Prostate gland (tissue), 2 donors: ENCODE measurements at regions not wholly inside any gene's neighbourhood (a gene's known extent, or its start where the extent isn't known, plus 50 kb on each side); places are given as distances from the start of the nearest gene placed in this dataset.

Experiments
- DNase-seq: peaks from one replicate; pipeline ENCODE4 v3.0.0-alpha.2; 2019; ENCODE audit warnings: low spot score
- H3K27ac ChIP-seq, 2 donors: fragments of 200-600 bp; sonication (generic); 2 replicates each; pipeline ENCODE4 v1.5.1; 2017 to 2019
- H3K27me3 ChIP-seq: fragments of 200-600 bp; sonication (generic); replicated peaks from 2 replicates; pipeline ENCODE4 v1.5.1; 2019; ENCODE audit not compliant: insufficient read depth
- H3K36me3 ChIP-seq, 2 donors: fragments of 200-600 bp; sonication (generic); 1 replicate in 1 of 2; 2 replicates in 1 of 2; pipeline versions ENCODE4 v1.5.1 to v1.8.1; 2017 to 2019
- H3K4me1 ChIP-seq: fragments of 200-600 bp; sonication (generic); replicated peaks from 2 replicates; pipeline ENCODE4 v1.5.1; 2019
- H3K4me3 ChIP-seq, 2 donors: fragments of 200-600 bp; sonication (generic); 2 replicates each; pipeline ENCODE4 v1.5.1; 2017 to 2019
- H3K9me3 ChIP-seq: fragments of 200-600 bp; sonication (generic); 2 replicates; pipeline ENCODE4 v1.5.1; 2017
- POLR2A ChIP-seq: fragments of 450-650 bp; IDR thresholded peaks from one replicate; pipeline ENCODE4 v1.6.1; 2016; ENCODE audit warnings: antibody characterized with exemption, mild to moderate bottlenecking
- POLR2AphosphoS5 ChIP-seq: sonication (generic); formaldehyde crosslinking; IDR thresholded peaks from one replicate; pipeline ENCODE4 v1.6.1; 2017; ENCODE audit warnings: antibody characterized with exemption
- WGBS: methylation state at CpG from one replicate; pipeline ENCODE4 v1.1.5; 2018; 5-methylcytosine and 5-hydroxymethylcytosine counted together
- intact Hi-C: fragments of 100-400 bp; cut with DNase I; formaldehyde crosslinking; loops from one replicate; pipeline ENCODE4 v1.14.2; 2022
- TF ChIP-seq, protein P1 (sequence below), 4 experiments: fragments of 200-600 bp in 2 of 4; fragments of 450-650 bp in 2 of 4; sonication (generic) in 2 of 4; IDR thresholded peaks; 1 replicate in 3 of 4; 2 replicates in 1 of 4; pipeline ENCODE4 v1.5.1; 2016 to 2019; ENCODE audit warnings: antibody characterized with exemption in 4 of 4, mild to moderate bottlenecking in 2 of 4, moderate library complexity in 2 of 4

DNA sequence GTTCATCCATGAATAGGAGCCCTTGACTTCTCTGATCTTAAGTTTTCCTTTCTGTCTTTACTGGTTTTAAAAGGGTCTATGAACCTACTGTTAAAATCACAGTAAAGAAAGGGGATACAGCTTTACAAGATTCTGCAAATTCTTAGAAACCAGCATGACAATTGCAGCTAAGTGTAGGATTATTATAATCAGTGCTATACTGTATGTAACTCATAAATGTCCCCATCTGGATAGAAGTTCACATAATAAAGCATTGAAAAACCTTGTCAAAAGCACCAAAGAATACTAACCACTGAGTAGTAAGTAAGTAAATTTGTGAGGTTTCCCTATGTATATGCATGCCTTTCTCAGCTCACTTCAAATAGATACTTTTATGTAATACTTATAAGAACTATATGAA lies 724.6 kb downstream of the CENPC start:
- no peak overlapping the region for H3K27ac ChIP-seq
- no peaks in the 10 kb centered on the region for H3K9me3 ChIP-seq
- H3K4me1 ChIP-seq, result no peaks in the 10 kb centered on the region
- H3K4me3 ChIP-seq, result no peak overlapping the region
- intact Hi-C loops, result no loop called here
- DNase-seq, result no peak
- no peaks in the 10 kb centered on the region for H3K36me3 ChIP-seq
- TF ChIP-seq, protein P1, sequence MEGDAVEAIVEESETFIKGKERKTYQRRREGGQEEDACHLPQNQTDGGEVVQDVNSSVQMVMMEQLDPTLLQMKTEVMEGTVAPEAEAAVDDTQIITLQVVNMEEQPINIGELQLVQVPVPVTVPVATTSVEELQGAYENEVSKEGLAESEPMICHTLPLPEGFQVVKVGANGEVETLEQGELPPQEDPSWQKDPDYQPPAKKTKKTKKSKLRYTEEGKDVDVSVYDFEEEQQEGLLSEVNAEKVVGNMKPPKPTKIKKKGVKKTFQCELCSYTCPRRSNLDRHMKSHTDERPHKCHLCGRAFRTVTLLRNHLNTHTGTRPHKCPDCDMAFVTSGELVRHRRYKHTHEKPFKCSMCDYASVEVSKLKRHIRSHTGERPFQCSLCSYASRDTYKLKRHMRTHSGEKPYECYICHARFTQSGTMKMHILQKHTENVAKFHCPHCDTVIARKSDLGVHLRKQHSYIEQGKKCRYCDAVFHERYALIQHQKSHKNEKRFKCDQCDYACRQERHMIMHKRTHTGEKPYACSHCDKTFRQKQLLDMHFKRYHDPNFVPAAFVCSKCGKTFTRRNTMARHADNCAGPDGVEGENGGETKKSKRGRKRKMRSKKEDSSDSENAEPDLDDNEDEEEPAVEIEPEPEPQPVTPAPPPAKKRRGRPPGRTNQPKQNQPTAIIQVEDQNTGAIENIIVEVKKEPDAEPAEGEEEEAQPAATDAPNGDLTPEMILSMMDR (IDR thresholded peaks at IDR 0.05), result no peak
- no peak for TF ChIP-seq POLR2A
- no peak for TF ChIP-seq POLR2AphosphoS5
- H3K27me3 ChIP-seq, result no peaks in the 10 kb centered on the region

DNA sequence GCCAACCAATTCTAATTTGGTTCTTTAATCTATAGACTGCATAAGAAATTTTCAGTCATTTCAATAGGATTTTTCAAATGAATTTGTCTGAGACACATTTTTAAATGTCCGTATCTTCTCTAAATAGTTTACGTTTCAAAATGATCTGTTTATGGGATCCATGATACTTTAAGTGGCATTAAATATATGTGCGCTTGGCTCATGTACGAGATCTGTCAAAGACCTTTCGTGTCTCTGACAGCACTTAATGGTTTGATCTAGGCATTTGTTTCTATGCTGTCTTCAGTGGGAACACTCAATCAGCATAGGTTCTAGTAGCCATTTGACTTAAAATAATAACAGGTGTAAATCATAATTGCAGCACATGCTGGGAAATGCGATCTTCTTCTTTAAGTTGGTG lies 731.0 kb downstream of the CENPC start:
- 74% methylated on average over 6 of the region's 6 CpGs for WGBS
- Histone ChIP-seq H3K4me3 (no peak overlapping the region), H3K9me3 (no peaks in the 10 kb centered on the region), H3K27ac (no peak overlapping the region), H3K27me3 (no peaks in the 10 kb centered on the region), H3K4me1 (no peaks in the 10 kb centered on the region), H3K36me3 (no peaks in the 10 kb centered on the region)
- intact Hi-C loops, result no loop called here
- TF ChIP-seq POLR2A (no peak), POLR2AphosphoS5 (no peak)
- TF ChIP-seq, protein P1 (IDR thresholded peaks at IDR 0.05), result no peak
- DNase-seq, result no peak

- H3K36me3 ChIP-seq, result no peaks in the 10 kb centered on the region
- TF ChIP-seq POLR2A (no peak), POLR2AphosphoS5 (no peak)
- TF ChIP-seq, protein P1 (IDR thresholded peaks at IDR 0.05), result no peak
- DNase-seq, result no peak
- no peaks in the 10 kb centered on the region for H3K4me1 ChIP-seq
- no peaks in the 10 kb centered on the region for H3K27me3 ChIP-seq
- H3K9me3 ChIP-seq, result no peaks in the 10 kb centered on the region
- no peak overlapping the region for H3K4me3 ChIP-seq
- intact Hi-C loops, result no loop called here
- 60% methylated on average over 1 of the region's 1 CpG for WGBS
- no peak overlapping the region for H3K27ac ChIP-seq
Measured at GRCh38 chr4:66805582-66805981, 739.7 kb downstream of the CENPC start.

DNA sequence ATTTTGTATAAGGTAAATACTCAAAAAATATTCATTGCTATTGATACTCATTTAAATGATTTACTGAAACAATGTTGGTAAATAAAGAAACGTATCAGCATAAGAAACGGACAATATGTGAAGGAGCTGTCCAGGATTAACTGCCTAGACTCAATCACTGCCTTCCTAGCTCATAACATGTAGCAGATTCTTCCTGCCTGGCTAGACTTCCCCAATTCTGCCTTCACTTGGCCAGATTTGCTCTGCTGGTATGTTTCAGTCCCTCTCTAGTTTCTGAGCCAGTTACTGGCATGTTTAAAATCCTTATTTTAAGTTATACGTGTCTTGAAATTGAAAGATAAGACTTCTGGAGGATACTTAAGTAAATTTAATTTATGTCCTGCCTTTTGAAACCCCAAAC lies 740.3 kb downstream of the CENPC start:
- H3K9me3 ChIP-seq, result no peaks in the 10 kb centered on the region
- no peaks in the 10 kb centered on the region for H3K27me3 ChIP-seq
- H3K27ac ChIP-seq, result no peak overlapping the region
- no peak for TF ChIP-seq POLR2A
- no peak for TF ChIP-seq POLR2AphosphoS5
- TF ChIP-seq, protein P1 (IDR thresholded peaks at IDR 0.05), result no peak
- no peak overlapping the region for H3K4me3 ChIP-seq
- intact Hi-C loops, result no loop called here
- DNase-seq, result no peak
- WGBS, result 43% methylated on average over 3 of the region's 3 CpGs
- no peaks in the 10 kb centered on the region for H3K4me1 ChIP-seq
- H3K36me3 ChIP-seq, result no peaks in the 10 kb centered on the region

- Histone ChIP-seq H3K4me3 (no peak overlapping the region), H3K4me1 (no peaks in the 10 kb centered on the region), H3K9me3 (no peaks in the 10 kb centered on the region), H3K27ac (no peak overlapping the region), H3K36me3 (no peaks in the 10 kb centered on the region), H3K27me3 (no peaks in the 10 kb centered on the region)
- DNase-seq, result no peak
- intact Hi-C loops, result no loop called here
- no peak for TF ChIP-seq POLR2AphosphoS5
- TF ChIP-seq, protein P1 (IDR thresholded peaks at IDR 0.05), result no peak
- no peak for TF ChIP-seq POLR2A
- WGBS, result 83% methylated on average over 2 of the region's 2 CpGs
Measured at GRCh38 chr4:66797608-66798007, 747.7 kb downstream of the CENPC start.
